Lung (tissue), 11 donors: ENCODE measurements at regions not wholly inside any gene's neighbourhood (a gene's known extent, or its start where the extent isn't known, plus 50 kb on each side); places are given as distances from the start of the nearest gene placed in this dataset.

ENCODE experiments used
- ATAC-seq: fragments of 200-7000 bp; cut with Tn5 transposase; one replicate; pipeline ENCODE4 v1.9.1; 2020; ENCODE audit warnings: moderate number of reproducible peaks; ENCODE audit not compliant: insufficient read depth, low FRiP score
- DNase-seq, 3 donors: peaks; one replicate each; pipeline ENCODE4 v3.0.0-alpha.2; 2013 to 2017
- H3K27ac ChIP-seq, 2 donors: one replicate each; pipeline ENCODE4 v1.5.1; 2013; ENCODE audit warnings: mild to moderate bottlenecking in 2 of 2, moderate library complexity in 2 of 2, control low read depth in 1 of 2, inconsistent platforms in 1 of 2, low read depth in 1 of 2, low read length in 1 of 2
- H3K27me3 ChIP-seq, 3 donors: one replicate each; pipeline ENCODE4 v1.5.1; 2013; ENCODE audit warnings: low read length in 2 of 3; ENCODE audit not compliant: control insufficient read depth in 3 of 3, insufficient read depth in 3 of 3
- H3K36me3 ChIP-seq, 4 donors: one replicate each; pipeline ENCODE4 v1.5.1; 2013; ENCODE audit warnings: low read length in 4 of 4, mild to moderate bottlenecking in 1 of 4, moderate library complexity in 1 of 4; ENCODE audit not compliant: control insufficient read depth in 4 of 4, insufficient read depth in 4 of 4
- H3K4me1 ChIP-seq, 5 donors: one replicate each; pipeline ENCODE4 v1.5.1; 2013; ENCODE audit warnings: low read length in 5 of 5, mild to moderate bottlenecking in 2 of 5, moderate library complexity in 1 of 5; ENCODE audit not compliant: control insufficient read depth in 5 of 5, insufficient read depth in 5 of 5
- H3K4me3 ChIP-seq: one replicate; pipeline ENCODE4 v1.5.1; 2013; ENCODE audit warnings: mild to moderate bottlenecking, control low read depth, moderate library complexity
- H3K9ac ChIP-seq, 2 donors: one replicate each; pipeline ENCODE4 v1.5.1; 2013; ENCODE audit warnings: low read length in 2 of 2, control low read depth in 1 of 2; ENCODE audit not compliant: insufficient read depth in 1 of 2
- H3K9me3 ChIP-seq, 4 donors: one replicate each; pipeline ENCODE4 v1.5.1; 2013; ENCODE audit warnings: low read length in 3 of 4, mild to moderate bottlenecking in 1 of 4, moderate library complexity in 1 of 4; ENCODE audit not compliant: control insufficient read depth in 4 of 4, insufficient read depth in 3 of 4
- WGBS, 2 donors: extraction: QIAGEN DNeasy Blood & Tissue Kit; methylation state at CpG; one replicate each; pipeline ENCODE4 v1.1.7; 2013; 5-methylcytosine and 5-hydroxymethylcytosine counted together
- TF ChIP-seq, protein P1 (sequence below): IDR thresholded peaks from 2 replicates; pipeline ENCODE4 v1.5.1; 2012; ENCODE audit warnings: mild to moderate bottlenecking; ENCODE audit errors: control extremely low read depth, extremely low read depth
- donor health status: control.
- donor health status: control.
- donor health status: Bipolar disorder and iron deficiency.
- donor health status: healthy.
- donor health status: DM: yes; HTN: yes; CAD: no.

DNA sequence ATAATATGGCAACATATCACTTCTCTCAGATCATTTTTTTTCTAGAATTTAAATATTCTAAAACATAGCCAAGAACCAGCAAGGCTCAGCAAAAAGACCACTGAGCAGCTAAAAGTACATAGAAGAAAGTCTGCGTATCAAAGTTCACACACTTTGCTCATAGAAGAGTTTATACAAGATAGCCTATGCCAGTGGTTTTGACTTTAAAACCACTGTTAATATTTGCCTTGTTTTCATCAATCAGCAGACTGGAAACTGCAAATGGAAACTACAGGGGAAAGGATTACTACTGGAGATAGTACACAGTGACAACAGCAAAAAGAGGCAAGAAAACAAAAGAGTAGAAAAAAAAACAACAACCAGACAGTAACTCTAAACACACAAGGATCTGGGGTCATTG is 483.3 kb downstream of the ZSWIM6 start:
- H3K4me1 ChIP-seq, result peaks cover 0 to 18% (median 0%) of the 10 kb centered on the region in 5 donors
- H3K9ac ChIP-seq, result no peak overlapping the region
- no peak overlapping the region for H3K27ac ChIP-seq
- TF ChIP-seq, protein P1, sequence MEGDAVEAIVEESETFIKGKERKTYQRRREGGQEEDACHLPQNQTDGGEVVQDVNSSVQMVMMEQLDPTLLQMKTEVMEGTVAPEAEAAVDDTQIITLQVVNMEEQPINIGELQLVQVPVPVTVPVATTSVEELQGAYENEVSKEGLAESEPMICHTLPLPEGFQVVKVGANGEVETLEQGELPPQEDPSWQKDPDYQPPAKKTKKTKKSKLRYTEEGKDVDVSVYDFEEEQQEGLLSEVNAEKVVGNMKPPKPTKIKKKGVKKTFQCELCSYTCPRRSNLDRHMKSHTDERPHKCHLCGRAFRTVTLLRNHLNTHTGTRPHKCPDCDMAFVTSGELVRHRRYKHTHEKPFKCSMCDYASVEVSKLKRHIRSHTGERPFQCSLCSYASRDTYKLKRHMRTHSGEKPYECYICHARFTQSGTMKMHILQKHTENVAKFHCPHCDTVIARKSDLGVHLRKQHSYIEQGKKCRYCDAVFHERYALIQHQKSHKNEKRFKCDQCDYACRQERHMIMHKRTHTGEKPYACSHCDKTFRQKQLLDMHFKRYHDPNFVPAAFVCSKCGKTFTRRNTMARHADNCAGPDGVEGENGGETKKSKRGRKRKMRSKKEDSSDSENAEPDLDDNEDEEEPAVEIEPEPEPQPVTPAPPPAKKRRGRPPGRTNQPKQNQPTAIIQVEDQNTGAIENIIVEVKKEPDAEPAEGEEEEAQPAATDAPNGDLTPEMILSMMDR, result no peak
- 98% methylated on average over 1 of the region's 1 CpG for WGBS, 2 donors
- H3K36me3 ChIP-seq, result no peaks in the 10 kb centered on the region
- no peak overlapping the region for H3K4me3 ChIP-seq
- ATAC-seq, result no peak
- no peaks in the 10 kb centered on the region for H3K27me3 ChIP-seq
- DNase-seq, result no peak
- peaks cover 0 to 2% (median 0%) of the 10 kb centered on the region in 4 donors for H3K9me3 ChIP-seq

GRCh38 chr5:61816146-61816545 is 484.1 kb downstream of the ZSWIM6 start:
- TF ChIP-seq, protein P1, result no peak
- WGBS, 2 donors, result 87 to 89% methylated on average over 9 of the region's 9 CpGs
- ATAC-seq (no peak), DNase-seq (no peak)
- peaks cover 0 to 19% (median 0%) of the 10 kb centered on the region in 5 donors for H3K4me1 ChIP-seq
- H3K9me3 ChIP-seq, result peaks cover 0 to 2% (median 0%) of the 10 kb centered on the region in 4 donors
- no peaks in the 10 kb centered on the region for H3K36me3 ChIP-seq
- no peak overlapping the region for H3K9ac ChIP-seq
- H3K27me3 ChIP-seq, result no peaks in the 10 kb centered on the region
- H3K4me3 ChIP-seq, result no peak overlapping the region
- H3K27ac ChIP-seq, result no peak overlapping the region

DNA sequence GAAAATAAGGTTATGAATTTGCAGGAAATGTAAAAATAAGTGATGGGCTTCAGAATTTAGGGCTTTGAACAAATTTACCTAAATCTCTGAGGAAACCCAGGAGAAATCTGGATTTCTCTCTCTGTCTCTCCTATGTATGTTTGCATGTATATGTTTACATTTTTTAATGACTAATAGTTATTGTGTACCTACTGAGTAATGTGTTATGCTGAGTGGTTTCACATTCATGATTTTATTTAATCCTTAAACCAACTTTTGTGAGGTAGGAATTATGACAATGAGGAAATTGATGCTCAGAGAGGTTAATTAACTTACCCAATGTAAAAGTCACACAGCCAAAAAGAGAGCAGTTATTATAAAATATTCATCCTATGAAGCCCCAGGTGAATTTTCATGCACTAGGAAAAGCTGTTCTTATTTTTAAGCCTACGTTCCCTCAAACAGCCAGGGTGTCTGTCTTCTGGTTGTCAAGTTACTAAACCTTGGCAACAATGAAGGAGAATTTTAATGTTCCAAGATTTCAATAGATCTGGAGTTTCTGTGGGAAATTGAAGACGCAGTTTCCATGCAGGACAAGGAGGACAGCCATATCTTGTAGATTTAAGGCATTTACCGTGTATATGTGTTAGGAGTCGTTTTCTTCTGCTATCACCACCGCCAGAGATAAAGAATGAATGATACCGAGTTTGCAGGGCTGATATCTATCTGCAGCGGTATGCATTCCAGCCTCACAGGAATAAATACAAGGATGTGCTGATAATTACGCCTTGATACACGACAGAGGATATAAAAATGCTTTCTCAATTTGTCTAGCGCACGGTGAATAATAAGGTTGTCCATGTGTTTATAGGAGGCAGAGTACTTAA is 484.8 kb downstream of the ZSWIM6 start:
- H3K36me3 ChIP-seq, result no peaks in the 10 kb centered on the region
- H3K4me3 ChIP-seq, result no peak overlapping the region
- 53 to 73% methylated on average over 11 of the region's 11 CpGs for WGBS, 2 donors
- TF ChIP-seq, protein P1, result no peak
- no peak overlapping the region for H3K27ac ChIP-seq
- DNase-seq (no peak), ATAC-seq (no peak)
- no peak overlapping the region for H3K9ac ChIP-seq
- H3K4me1 ChIP-seq, result peaks cover 0 to 19% (median 0%) of the 10 kb centered on the region in 5 donors
- no peaks in the 10 kb centered on the region for H3K27me3 ChIP-seq
- H3K9me3 ChIP-seq, result peaks cover 0 to 2% (median 0%) of the 10 kb centered on the region in 4 donors
